ENCODE measurements at regions not wholly inside any gene's neighbourhood (a gene's known extent, or its start where the extent isn't known, plus 50 kb on each side); places are given as distances from the start of the nearest gene placed in this dataset.

DNA sequence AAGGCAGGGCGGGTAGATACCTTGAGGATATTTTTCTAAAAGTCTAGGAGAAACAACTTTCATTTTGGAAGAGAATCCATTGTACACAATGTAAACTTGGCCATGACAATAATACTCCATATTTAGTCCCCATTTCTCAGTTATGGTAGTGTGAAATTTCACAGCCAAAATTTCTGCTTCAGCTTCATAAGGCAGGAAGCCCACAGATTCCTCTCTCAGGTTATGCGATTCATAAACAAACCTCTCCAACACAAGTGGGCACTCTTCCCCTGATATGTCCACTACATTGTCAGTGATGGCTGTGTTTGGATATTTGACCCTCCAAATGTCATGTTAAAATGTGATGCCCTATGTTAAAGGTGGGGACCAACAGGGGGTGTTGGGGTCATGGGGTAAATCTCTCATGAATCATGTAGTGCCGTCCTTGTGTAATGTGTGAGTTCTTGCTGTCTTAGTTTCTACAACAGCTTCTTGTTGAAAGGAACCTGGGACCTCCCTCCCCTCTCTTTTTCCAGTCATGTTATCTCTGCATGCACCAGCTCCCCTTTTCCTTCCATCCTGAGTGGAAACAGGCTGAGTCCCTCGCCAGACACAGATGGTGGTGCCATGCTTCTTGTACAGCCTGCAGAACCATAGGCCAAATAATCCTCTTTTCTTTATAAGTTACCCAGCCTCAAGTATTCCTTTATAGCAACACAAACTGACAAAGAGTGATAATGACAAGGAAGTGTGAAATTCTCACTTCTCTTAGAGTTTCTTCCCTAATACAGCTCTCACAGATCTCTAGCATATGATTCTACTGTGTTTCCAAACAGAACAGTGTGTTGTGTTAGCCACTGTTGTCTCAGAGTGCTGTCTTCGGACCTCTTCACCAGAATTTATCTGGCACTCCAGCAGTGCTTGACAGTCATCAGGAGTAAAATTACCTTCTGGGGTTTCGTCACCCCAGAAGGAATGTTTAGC, 598.4 kb upstream of the GNPDA2 start:
- TF ChIP-seq, protein P1, sequence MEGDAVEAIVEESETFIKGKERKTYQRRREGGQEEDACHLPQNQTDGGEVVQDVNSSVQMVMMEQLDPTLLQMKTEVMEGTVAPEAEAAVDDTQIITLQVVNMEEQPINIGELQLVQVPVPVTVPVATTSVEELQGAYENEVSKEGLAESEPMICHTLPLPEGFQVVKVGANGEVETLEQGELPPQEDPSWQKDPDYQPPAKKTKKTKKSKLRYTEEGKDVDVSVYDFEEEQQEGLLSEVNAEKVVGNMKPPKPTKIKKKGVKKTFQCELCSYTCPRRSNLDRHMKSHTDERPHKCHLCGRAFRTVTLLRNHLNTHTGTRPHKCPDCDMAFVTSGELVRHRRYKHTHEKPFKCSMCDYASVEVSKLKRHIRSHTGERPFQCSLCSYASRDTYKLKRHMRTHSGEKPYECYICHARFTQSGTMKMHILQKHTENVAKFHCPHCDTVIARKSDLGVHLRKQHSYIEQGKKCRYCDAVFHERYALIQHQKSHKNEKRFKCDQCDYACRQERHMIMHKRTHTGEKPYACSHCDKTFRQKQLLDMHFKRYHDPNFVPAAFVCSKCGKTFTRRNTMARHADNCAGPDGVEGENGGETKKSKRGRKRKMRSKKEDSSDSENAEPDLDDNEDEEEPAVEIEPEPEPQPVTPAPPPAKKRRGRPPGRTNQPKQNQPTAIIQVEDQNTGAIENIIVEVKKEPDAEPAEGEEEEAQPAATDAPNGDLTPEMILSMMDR (IDR thresholded peaks at IDR 0.05; ENCODE audit: extremely low read depth in 1 of 2, insufficient read depth in 1 of 2, low read depth in 1 of 2, low read length in 2 of 2), result no peak
- no peak for TF ChIP-seq POLR2AphosphoS5 (IDR thresholded peaks at IDR 0.05; ENCODE audit: insufficient read depth, low read depth, low read length)
- TF ChIP-seq EZH2 (IDR thresholded peaks at IDR 0.05; ENCODE audit: borderline replicate concordance, low read depth, low read length, severe bottlenecking), result no peak

Measured in endothelial cell of umbilical vein (primary cell).